Subcutaneous abdominal adipose tissue (tissue), 5 donors: ENCODE measurements at regions not wholly inside any gene's neighbourhood (a gene's known extent, or its start where the extent isn't known, plus 50 kb on each side); places are given as distances from the start of the nearest gene placed in this dataset.

Experiments used
- H3K27ac ChIP-seq: one replicate; pipeline ENCODE4 v1.7.0; 2013; ENCODE audit warnings: low read depth, mild to moderate bottlenecking, inconsistent platforms, low read length, moderate library complexity
- H3K27me3 ChIP-seq, 5 donors: one replicate each; pipeline ENCODE4 v1.7.0; 2013; ENCODE audit warnings: low read length in 5 of 5, inconsistent platforms in 1 of 5; ENCODE audit not compliant: control insufficient read depth in 5 of 5, insufficient read depth in 4 of 5
- H3K36me3 ChIP-seq, 5 donors: one replicate each; pipeline ENCODE4 v1.7.0; 2013; ENCODE audit warnings: low read length in 5 of 5; ENCODE audit not compliant: control insufficient read depth in 5 of 5, insufficient read depth in 5 of 5
- H3K4me1 ChIP-seq, 5 donors: one replicate each; pipeline ENCODE4 v1.7.0; 2013; ENCODE audit warnings: low read length in 5 of 5, mild to moderate bottlenecking in 3 of 5, moderate library complexity in 1 of 5; ENCODE audit not compliant: control insufficient read depth in 5 of 5, insufficient read depth in 5 of 5
- H3K4me3 ChIP-seq, 5 donors: one replicate each; pipeline ENCODE4 v1.7.0; 2013; ENCODE audit warnings: low read length in 5 of 5, low read depth in 1 of 5
- H3K9ac ChIP-seq, 5 donors: one replicate each; pipeline ENCODE4 v1.7.0; 2013; ENCODE audit warnings: low read length in 5 of 5, mild to moderate bottlenecking in 4 of 5, moderate library complexity in 3 of 5
- H3K9me3 ChIP-seq, 5 donors: one replicate each; pipeline ENCODE4 v1.7.0; 2013; ENCODE audit warnings: low read length in 5 of 5; ENCODE audit not compliant: control insufficient read depth in 5 of 5
- donor health status: healthy.
- donor health status: healthy.
- donor health status: healthy.
- donor health status: healthy.
- donor health status: healthy.

GRCh38 chr6:122035173-122035572 lies 364.3 kb upstream of the HSF2 start:
- H3K4me1 ChIP-seq = no peaks in the 10 kb centered on the region
- H3K27me3 ChIP-seq = no peaks in the 10 kb centered on the region
- no peak overlapping the region for H3K9ac ChIP-seq
- H3K27ac ChIP-seq = no peak overlapping the region
- no peaks in the 10 kb centered on the region for H3K36me3 ChIP-seq
- H3K9me3 ChIP-seq = peaks cover 0 to 4% (median 0%) of the 10 kb centered on the region in 5 donors
- no peak overlapping the region for H3K4me3 ChIP-seq

- Histone ChIP-seq H3K9me3 (peaks cover 0 to 4% (median 0%) of the 10 kb centered on the region in 5 donors), H3K27me3 (no peaks in the 10 kb centered on the region), H3K36me3 (no peaks in the 10 kb centered on the region), H3K9ac (no peak overlapping the region), H3K4me1 (peaks cover 0 to 18% (median 10%) of the 10 kb centered on the region in 5 donors), H3K27ac (no peak overlapping the region), H3K4me3 (no peak overlapping the region)
These were observed 359.2 kb upstream of the HSF2 start for GRCh38 chr6:122040261-122040660.

GRCh38 chr6:122042380-122042779 lies 357.1 kb upstream of the HSF2 start:
- no peaks in the 10 kb centered on the region for H3K36me3 ChIP-seq
- H3K4me3 ChIP-seq = no peak overlapping the region
- peaks cover 0 to 4% (median 0%) of the 10 kb centered on the region in 5 donors for H3K9me3 ChIP-seq
- H3K4me1 ChIP-seq = peaks cover 0 to 18% (median 10%) of the 10 kb centered on the region in 5 donors
- no peaks in the 10 kb centered on the region for H3K27me3 ChIP-seq
- no peak overlapping the region for H3K9ac ChIP-seq
- H3K27ac ChIP-seq = no peak overlapping the region

GRCh38 chr6:122042960-122043735 lies 356.3 kb upstream of the HSF2 start:
- Histone ChIP-seq H3K27ac (peak overlapping the region; percentile 59), H3K4me1 (peaks cover 0 to 18% (median 10%) of the 10 kb centered on the region in 5 donors), H3K9ac (peak overlapping the region in 2 of 5 donors; percentile 33 to 35), H3K4me3 (peak overlapping the region in 2 of 5 donors; percentile 2 to 14), H3K36me3 (no peaks in the 10 kb centered on the region), H3K9me3 (peaks cover 0 to 4% (median 0%) of the 10 kb centered on the region in 5 donors), H3K27me3 (no peaks in the 10 kb centered on the region)

GRCh38 chr6:122048570-122048969 lies 350.9 kb upstream of the HSF2 start:
- H3K27ac ChIP-seq = no peak overlapping the region
- H3K4me1 ChIP-seq = peaks cover 0 to 11% (median 4%) of the 10 kb centered on the region in 5 donors
- H3K9ac ChIP-seq = no peak overlapping the region
- no peaks in the 10 kb centered on the region for H3K27me3 ChIP-seq
- no peak overlapping the region for H3K4me3 ChIP-seq
- no peaks in the 10 kb centered on the region for H3K9me3 ChIP-seq
- no peaks in the 10 kb centered on the region for H3K36me3 ChIP-seq

GRCh38 chr6:122049341-122049740 lies 350.1 kb upstream of the HSF2 start:
- Histone ChIP-seq H3K36me3 (no peaks in the 10 kb centered on the region), H3K4me3 (peak overlapping the region in 2 of 5 donors; percentile 22 to 37), H3K4me1 (peaks cover 0 to 5% (median 0%) of the 10 kb centered on the region in 5 donors), H3K27ac (no peak overlapping the region), H3K9me3 (no peaks in the 10 kb centered on the region), H3K27me3 (no peaks in the 10 kb centered on the region), H3K9ac (peak overlapping the region in 1 of 5 donors; percentile 32)

- H3K9ac ChIP-seq = no peak overlapping the region
- H3K4me1 ChIP-seq = peaks cover 0 to 5% (median 0%) of the 10 kb centered on the region in 5 donors
- H3K27me3 ChIP-seq = no peaks in the 10 kb centered on the region
- H3K4me3 ChIP-seq = no peak overlapping the region
- no peaks in the 10 kb centered on the region for H3K36me3 ChIP-seq
- H3K27ac ChIP-seq = no peak overlapping the region
- H3K9me3 ChIP-seq = no peaks in the 10 kb centered on the region
These were observed 349.2 kb upstream of the HSF2 start for GRCh38 chr6:122050242-122050755.

GRCh38 chr6:122052346-122052900 lies 347.0 kb upstream of the HSF2 start:
- no peak overlapping the region for H3K27ac ChIP-seq

GRCh38 chr6:122059918-122060317 lies 339.5 kb upstream of the HSF2 start:
- H3K27ac ChIP-seq = no peak overlapping the region
- H3K4me1 ChIP-seq = no peaks in the 10 kb centered on the region
- H3K36me3 ChIP-seq = no peaks in the 10 kb centered on the region
- no peaks in the 10 kb centered on the region for H3K9me3 ChIP-seq
- no peak overlapping the region for H3K9ac ChIP-seq
- no peaks in the 10 kb centered on the region for H3K27me3 ChIP-seq
- H3K4me3 ChIP-seq = no peak overlapping the region

More at GRCh38 chr6:122052346-122052900, 347.0 kb upstream of the HSF2 start:
- peaks cover 0 to 5% (median 0%) of the 10 kb centered on the region in 5 donors for H3K4me1 ChIP-seq
- no peak overlapping the region for H3K4me3 ChIP-seq
- H3K9me3 ChIP-seq = no peaks in the 10 kb centered on the region
- no peaks in the 10 kb centered on the region for H3K27me3 ChIP-seq
- H3K36me3 ChIP-seq = no peaks in the 10 kb centered on the region
- no peak overlapping the region for H3K9ac ChIP-seq

- H3K36me3 ChIP-seq = no peaks in the 10 kb centered on the region
- no peaks in the 10 kb centered on the region for H3K9me3 ChIP-seq
- H3K9ac ChIP-seq = no peak overlapping the region
- no peak overlapping the region for H3K4me3 ChIP-seq
- no peaks in the 10 kb centered on the region for H3K27me3 ChIP-seq
- no peak overlapping the region for H3K27ac ChIP-seq
- H3K4me1 ChIP-seq = no peaks in the 10 kb centered on the region
These were observed 337.6 kb upstream of the HSF2 start for GRCh38 chr6:122061855-122062254.
